Transverse colon (tissue), 4 donors: ENCODE measurements at regions not wholly inside any gene's neighbourhood (a gene's known extent, or its start where the extent isn't known, plus 50 kb on each side); places are given as distances from the start of the nearest gene placed in this dataset.

ENCODE experiments used
- DNase-seq: peaks from one replicate; pipeline ENCODE4 v3.0.0-alpha.2; 2019
- H3K27ac ChIP-seq, 4 donors: fragments of 200-600 bp; sonication (generic); 2 replicates each; pipeline ENCODE4 v1.5.1; 2016 to 2018; ENCODE audit warnings: inconsistent platforms in 4 of 4
- H3K27me3 ChIP-seq: fragments of 200-600 bp; sonication (generic); 2 replicates; pipeline ENCODE4 v1.5.1; 2017; ENCODE audit warnings: inconsistent platforms
- H3K36me3 ChIP-seq, 4 donors: fragments of 200-600 bp; sonication (generic); 2 replicates each; pipeline ENCODE4 v1.5.1; 2017 to 2019; ENCODE audit warnings: inconsistent platforms in 4 of 4
- H3K4me1 ChIP-seq, 4 donors: fragments of 200-600 bp; sonication (generic); 2 replicates each; pipeline ENCODE4 v1.5.1; 2017 to 2020; ENCODE audit warnings: inconsistent platforms in 4 of 4
- H3K4me3 ChIP-seq, 4 donors: fragments of 200-600 bp; sonication (generic); 1 replicate in 1 of 4; 2 replicates in 3 of 4; pipeline versions ENCODE4 v1.5.1 to v1.6.1; 2017 to 2019; ENCODE audit warnings: inconsistent platforms in 4 of 4
- H3K9me3 ChIP-seq, 2 donors: fragments of 200-600 bp; sonication (generic); 2 replicates each; pipeline ENCODE4 v1.5.1; 2017 to 2019; ENCODE audit warnings: inconsistent platforms in 2 of 2
- CTCF ChIP-seq, 5 experiments: fragments of 200-600 bp in 3 of 5; fragments of 450-650 bp in 2 of 5; sonication (generic) in 3 of 5; IDR thresholded peaks; 1 replicate in 2 of 5; 2 replicates in 3 of 5; pipeline ENCODE4 v1.5.1; 2016 to 2017; ENCODE audit warnings: antibody characterized with exemption in 5 of 5, inconsistent platforms in 3 of 5, mild to moderate bottlenecking in 2 of 5, moderate library complexity in 1 of 5
- EP300 ChIP-seq: sonication (generic); formaldehyde crosslinking; IDR thresholded peaks from one replicate; pipeline ENCODE4 v1.6.1; 2017; ENCODE audit warnings: antibody characterized with exemption, low read depth
- POLR2A ChIP-seq: fragments of 450-650 bp; IDR thresholded peaks from one replicate; pipeline ENCODE4 v1.6.1; 2016; ENCODE audit warnings: antibody characterized with exemption, mild to moderate bottlenecking, moderate library complexity
- POLR2AphosphoS5 ChIP-seq, 3 donors: sonication (generic); formaldehyde crosslinking; IDR thresholded peaks; one replicate each; pipeline ENCODE4 v1.6.1; 2016; ENCODE audit warnings: antibody characterized with exemption in 3 of 3
- WGBS, 2 donors: methylation state at CpG; one replicate each; pipeline ENCODE4 v1.1.5; 2018; ENCODE audit warnings: low coverage in 1 of 2; 5-methylcytosine and 5-hydroxymethylcytosine counted together
- in situ Hi-C, 4 donors: fragments of 200-750 bp; cut with MboI; loops; one replicate each; pipeline versions ENCODE4 v1.15.0 to v1.15.1; 2017; ENCODE audit warnings: low sequenced_read_pairs in 3 of 4, low pct_ligation_motif_present in 1 of 4, low pct_unique_long_range_greater_than_20kb in 1 of 4
- intact Hi-C: fragments of 100-400 bp; cut with DNase I; formaldehyde crosslinking; loops from one replicate; pipeline ENCODE4 v1.15.1; 2023; ENCODE audit warnings: low total_unique reads

DNA sequence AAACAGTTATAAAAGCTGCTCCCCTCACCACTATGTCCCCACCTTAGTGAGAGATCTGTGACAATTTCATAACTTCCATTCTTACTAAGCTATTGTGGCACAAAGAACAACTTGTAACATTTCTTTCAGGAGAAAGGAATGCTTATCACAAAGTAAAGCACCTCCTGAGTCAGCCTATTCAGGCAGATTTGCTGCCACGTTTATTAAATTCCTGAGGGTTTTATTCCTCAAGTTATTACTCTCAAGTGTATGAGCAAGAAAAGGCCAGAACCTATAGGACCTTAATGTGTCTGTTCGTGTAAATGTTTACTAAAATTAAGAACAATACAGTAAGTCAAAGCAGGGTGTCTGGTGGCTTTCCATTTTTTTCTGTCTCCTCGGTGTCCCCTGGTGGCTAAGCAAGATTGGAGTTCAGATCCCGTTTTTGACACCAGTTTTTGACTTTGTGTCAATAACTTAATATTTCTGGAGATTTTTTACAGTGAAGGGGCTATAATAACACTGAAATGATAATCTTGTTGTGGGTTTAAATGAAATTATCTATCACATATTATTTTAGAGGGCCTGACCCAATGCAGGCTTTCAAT, 1539.6 kb downstream of the BRINP3 start:
- intact Hi-C loops, result no loop called here
- in situ Hi-C loops, result no loop called here
- 33 to 34% methylated on average over 4 of the region's 4 CpGs for WGBS, 2 donors
- no peak for DNase-seq
- Histone ChIP-seq H3K36me3 (no peaks in the 10 kb centered on the region), H3K27me3 (no peaks in the 10 kb centered on the region), H3K27ac (no peak overlapping the region), H3K9me3 (no peaks in the 10 kb centered on the region), H3K4me3 (no peak overlapping the region), H3K4me1 (no peaks in the 10 kb centered on the region)
- no peak for TF ChIP-seq POLR2AphosphoS5 (IDR thresholded peaks at IDR 0.05)
- TF ChIP-seq POLR2A, result no peak
- TF ChIP-seq EP300, result no peak
- TF ChIP-seq CTCF (IDR thresholded peaks at IDR 0.05), result no peak

GRCh38 chr1:188941986-188942385, 1535.7 kb downstream of the BRINP3 start:
- TF ChIP-seq POLR2AphosphoS5 (IDR thresholded peaks at IDR 0.05), result no peak
- TF ChIP-seq EP300, result no peak
- TF ChIP-seq CTCF (IDR thresholded peaks at IDR 0.05), result no peak
- no peak for TF ChIP-seq POLR2A
- DNase-seq, result no peak
- H3K4me1 ChIP-seq, result no peaks in the 10 kb centered on the region
- H3K9me3 ChIP-seq, result no peaks in the 10 kb centered on the region
- H3K27ac ChIP-seq, result no peak overlapping the region
- no peaks in the 10 kb centered on the region for H3K36me3 ChIP-seq
- no peaks in the 10 kb centered on the region for H3K27me3 ChIP-seq
- H3K4me3 ChIP-seq, result no peak overlapping the region
- 76 to 88% methylated on average over 2 of the region's 2 CpGs for WGBS, 2 donors
- in situ Hi-C loops, result no loop called here
- intact Hi-C loops, result no loop called here

DNA sequence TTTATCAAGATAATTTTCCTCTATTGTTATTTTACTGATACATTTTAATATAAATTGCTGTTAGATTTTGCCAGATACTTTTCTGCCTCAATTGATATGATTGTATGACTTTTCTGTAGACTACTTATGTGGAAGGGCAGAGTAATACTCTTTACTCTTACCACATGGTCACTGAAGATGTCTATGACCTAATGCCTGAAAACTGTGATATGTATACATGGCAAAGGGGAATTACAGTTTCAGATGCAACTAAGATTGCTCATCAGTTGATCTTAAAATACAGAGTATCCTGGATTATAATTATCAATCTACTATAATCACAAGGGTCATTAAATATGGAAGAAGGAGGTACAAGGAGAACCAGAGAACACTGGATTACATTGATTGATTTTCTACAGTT, 1528.0 kb downstream of the BRINP3 start:
- H3K27ac ChIP-seq, result no peak overlapping the region
- no peak for DNase-seq
- no peaks in the 10 kb centered on the region for H3K27me3 ChIP-seq
- no peak for TF ChIP-seq POLR2AphosphoS5 (IDR thresholded peaks at IDR 0.05)
- no peak for TF ChIP-seq CTCF (IDR thresholded peaks at IDR 0.05)
- no peak for TF ChIP-seq POLR2A
- TF ChIP-seq EP300, result no peak
- intact Hi-C loops (no loop called here), in situ Hi-C loops (no loop called here)
- no peaks in the 10 kb centered on the region for H3K4me1 ChIP-seq
- no peaks in the 10 kb centered on the region for H3K9me3 ChIP-seq
- no peaks in the 10 kb centered on the region for H3K36me3 ChIP-seq
- H3K4me3 ChIP-seq, result no peak overlapping the region

DNA sequence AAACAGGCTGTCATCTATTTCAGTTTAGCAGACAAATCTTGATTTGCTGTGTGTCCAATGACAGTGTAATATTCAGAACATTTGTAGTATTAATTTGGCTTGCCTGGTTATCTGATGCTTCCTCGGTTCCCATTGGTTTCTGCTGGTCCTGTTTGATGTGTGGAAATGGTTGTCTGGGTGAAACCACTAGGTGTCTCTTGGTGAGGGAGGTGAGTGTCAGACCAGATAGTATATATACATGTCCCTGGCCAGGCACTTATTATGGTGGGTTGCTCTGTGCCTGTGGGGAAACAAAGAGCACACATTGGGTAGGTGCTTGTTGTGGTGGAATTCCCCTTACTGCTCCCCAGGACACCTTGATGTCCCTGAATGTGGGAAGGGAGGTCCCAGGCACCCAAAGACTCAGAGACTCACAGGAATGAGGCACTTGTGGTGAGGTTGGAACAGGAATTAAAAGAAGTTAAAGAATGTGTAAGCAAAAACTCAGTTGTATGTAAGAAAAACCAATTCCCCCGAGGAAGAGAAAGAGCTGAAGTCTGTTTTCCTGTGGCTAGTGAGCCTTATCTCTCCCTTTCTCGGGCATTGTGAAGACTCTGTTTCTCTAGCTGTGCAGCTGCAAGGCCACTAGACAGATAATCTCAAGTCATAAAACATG, 1519.1 kb downstream of the BRINP3 start:
- no peaks in the 10 kb centered on the region for H3K27me3 ChIP-seq
- H3K4me3 ChIP-seq, result no peak overlapping the region
- no peak overlapping the region for H3K27ac ChIP-seq
- in situ Hi-C loops, result no loop called here
- H3K4me1 ChIP-seq, result no peaks in the 10 kb centered on the region
- DNase-seq, result no peak
- no peaks in the 10 kb centered on the region for H3K9me3 ChIP-seq
- intact Hi-C loops, result no loop called here
- no peaks in the 10 kb centered on the region for H3K36me3 ChIP-seq
- 57% methylated on average over 3 of the region's 3 CpGs; no CpG with 5 or more reads in 1 of the 2 donors for WGBS, 2 donors
- TF ChIP-seq POLR2AphosphoS5 (IDR thresholded peaks at IDR 0.05), result no peak
- no peak for TF ChIP-seq POLR2A
- TF ChIP-seq CTCF (IDR thresholded peaks at IDR 0.05), result no peak
- no peak for TF ChIP-seq EP300
